Colonic mucosa (tissue), 4 donors: ENCODE measurements at regions not wholly inside any gene's neighbourhood (a gene's known extent, or its start where the extent isn't known, plus 50 kb on each side); places are given as distances from the start of the nearest gene placed in this dataset.

ENCODE experiments used
- DNase-seq: peaks from one replicate; pipeline ENCODE4 v3.0.0-alpha.2; 2020
- H3K27ac ChIP-seq: fragments of 200-600 bp; one replicate; pipeline ENCODE4 v1.8.0; 2021
- H3K27me3 ChIP-seq: fragments of 200-600 bp; one replicate; pipeline ENCODE4 v1.8.0; 2021
- H3K36me3 ChIP-seq: fragments of 200-600 bp; one replicate; pipeline ENCODE4 v1.8.0; 2021
- H3K4me1 ChIP-seq: fragments of 200-600 bp; one replicate; pipeline ENCODE4 v1.8.0; 2021; ENCODE audit warnings: mild to moderate bottlenecking
- H3K4me3 ChIP-seq: fragments of 200-600 bp; one replicate; pipeline ENCODE4 v1.8.0; 2021
- H3K9ac ChIP-seq, 2 donors: one replicate each; pipeline ENCODE4 v1.7.0; 2013; ENCODE audit warnings: control low read depth in 2 of 2, low read depth in 2 of 2, low read length in 2 of 2
- H3K9me3 ChIP-seq: fragments of 200-600 bp; one replicate; pipeline ENCODE4 v1.8.0; 2021
- intact Hi-C: fragments of 100-400 bp; cut with DNase I; formaldehyde crosslinking; loops from one replicate; pipeline ENCODE4 v1.14.1; 2022
- TF ChIP-seq, protein P1 (sequence below): fragments of 200-600 bp; IDR thresholded peaks from one replicate; pipeline ENCODE4 v1.8.0; 2022; ENCODE audit warnings: antibody characterized with exemption, mild to moderate bottlenecking
- donor health status: healthy.
- donor health status: DM: no; HTN: no; CAD: no.
- donor health status: DM: no; HTN: no; CAD: no.

DNA sequence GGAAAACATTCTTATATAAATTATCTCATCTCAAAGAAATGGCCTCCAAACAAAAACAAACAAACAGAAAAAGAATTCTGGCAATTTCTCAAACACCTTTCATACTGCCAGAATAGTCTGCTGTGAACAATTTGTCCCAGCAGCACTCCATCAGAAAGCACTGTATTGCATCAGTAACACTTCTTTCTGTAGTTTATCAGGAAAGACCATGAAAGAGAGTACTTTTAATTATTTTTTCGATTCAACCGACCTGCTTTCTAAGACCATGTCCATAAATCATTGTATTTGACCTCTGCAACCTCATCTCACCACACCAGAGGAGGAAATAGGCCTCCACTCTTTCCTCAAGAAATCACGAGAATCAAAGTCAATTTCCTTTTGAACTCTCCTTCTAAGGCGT, 1579.9 kb downstream of the MRPL39 start:
- TF ChIP-seq, protein P1, sequence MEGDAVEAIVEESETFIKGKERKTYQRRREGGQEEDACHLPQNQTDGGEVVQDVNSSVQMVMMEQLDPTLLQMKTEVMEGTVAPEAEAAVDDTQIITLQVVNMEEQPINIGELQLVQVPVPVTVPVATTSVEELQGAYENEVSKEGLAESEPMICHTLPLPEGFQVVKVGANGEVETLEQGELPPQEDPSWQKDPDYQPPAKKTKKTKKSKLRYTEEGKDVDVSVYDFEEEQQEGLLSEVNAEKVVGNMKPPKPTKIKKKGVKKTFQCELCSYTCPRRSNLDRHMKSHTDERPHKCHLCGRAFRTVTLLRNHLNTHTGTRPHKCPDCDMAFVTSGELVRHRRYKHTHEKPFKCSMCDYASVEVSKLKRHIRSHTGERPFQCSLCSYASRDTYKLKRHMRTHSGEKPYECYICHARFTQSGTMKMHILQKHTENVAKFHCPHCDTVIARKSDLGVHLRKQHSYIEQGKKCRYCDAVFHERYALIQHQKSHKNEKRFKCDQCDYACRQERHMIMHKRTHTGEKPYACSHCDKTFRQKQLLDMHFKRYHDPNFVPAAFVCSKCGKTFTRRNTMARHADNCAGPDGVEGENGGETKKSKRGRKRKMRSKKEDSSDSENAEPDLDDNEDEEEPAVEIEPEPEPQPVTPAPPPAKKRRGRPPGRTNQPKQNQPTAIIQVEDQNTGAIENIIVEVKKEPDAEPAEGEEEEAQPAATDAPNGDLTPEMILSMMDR = no peak
- H3K36me3 ChIP-seq = no peaks in the 10 kb centered on the region
- H3K4me1 ChIP-seq = no peaks in the 10 kb centered on the region
- intact Hi-C loops = no loop called here
- H3K4me3 ChIP-seq = no peak overlapping the region
- H3K9me3 ChIP-seq = no peaks in the 10 kb centered on the region
- no peak overlapping the region for H3K9ac ChIP-seq
- no peaks in the 10 kb centered on the region for H3K27me3 ChIP-seq
- no peak overlapping the region for H3K27ac ChIP-seq
- DNase-seq = no peak

DNA sequence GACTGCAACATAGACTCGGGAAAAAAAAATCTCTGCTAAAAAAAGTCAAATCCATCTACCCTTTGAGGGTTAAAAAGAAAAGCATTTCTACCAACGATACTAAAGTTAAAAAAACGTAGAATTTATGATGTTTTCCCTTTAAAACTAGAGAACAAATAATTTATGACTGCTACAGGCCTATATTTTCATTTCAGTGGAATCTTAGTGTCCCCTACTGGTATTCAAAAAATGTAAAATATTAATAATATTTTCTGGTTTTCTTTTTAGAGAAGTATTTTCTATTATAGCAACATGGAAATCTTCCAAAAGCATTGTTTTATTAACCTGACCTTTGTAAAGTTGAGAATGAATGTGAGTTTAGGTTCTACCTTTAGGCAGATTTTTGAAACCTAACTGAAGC, 1582.2 kb downstream of the MRPL39 start:
- Histone ChIP-seq H3K9me3 (no peaks in the 10 kb centered on the region), H3K4me3 (no peak overlapping the region), H3K4me1 (no peaks in the 10 kb centered on the region), H3K9ac (no peak overlapping the region), H3K36me3 (no peaks in the 10 kb centered on the region), H3K27ac (no peak overlapping the region), H3K27me3 (no peaks in the 10 kb centered on the region)
- TF ChIP-seq, protein P1 = no peak
- intact Hi-C loops = no loop called here
- no peak for DNase-seq

DNA sequence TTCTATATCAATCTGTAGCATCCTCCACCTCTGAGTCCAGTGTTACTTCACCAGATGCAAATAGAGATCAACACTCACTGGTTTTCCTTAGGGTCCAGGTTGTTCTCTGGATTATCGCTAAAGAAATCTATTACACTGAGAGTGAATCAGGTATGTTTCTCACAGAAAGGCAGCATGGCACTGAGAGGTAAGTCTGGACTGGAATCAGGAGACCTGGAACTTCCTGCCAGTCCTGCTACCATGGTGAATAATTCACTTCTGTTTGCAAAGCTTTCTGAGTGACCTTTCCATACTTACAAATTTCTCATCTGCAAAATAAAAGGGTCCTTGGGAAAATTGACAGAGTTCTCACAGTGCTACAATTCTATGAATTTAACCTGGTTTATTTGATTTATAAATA, 1583.3 kb downstream of the MRPL39 start:
- H3K9me3 ChIP-seq = no peaks in the 10 kb centered on the region
- no peak overlapping the region for H3K9ac ChIP-seq
- TF ChIP-seq, protein P1 = no peak
- no peaks in the 10 kb centered on the region for H3K36me3 ChIP-seq
- H3K27me3 ChIP-seq = no peaks in the 10 kb centered on the region
- intact Hi-C loops = no loop called here
- no peak overlapping the region for H3K27ac ChIP-seq
- no peak for DNase-seq
- H3K4me1 ChIP-seq = no peaks in the 10 kb centered on the region
- no peak overlapping the region for H3K4me3 ChIP-seq

DNA sequence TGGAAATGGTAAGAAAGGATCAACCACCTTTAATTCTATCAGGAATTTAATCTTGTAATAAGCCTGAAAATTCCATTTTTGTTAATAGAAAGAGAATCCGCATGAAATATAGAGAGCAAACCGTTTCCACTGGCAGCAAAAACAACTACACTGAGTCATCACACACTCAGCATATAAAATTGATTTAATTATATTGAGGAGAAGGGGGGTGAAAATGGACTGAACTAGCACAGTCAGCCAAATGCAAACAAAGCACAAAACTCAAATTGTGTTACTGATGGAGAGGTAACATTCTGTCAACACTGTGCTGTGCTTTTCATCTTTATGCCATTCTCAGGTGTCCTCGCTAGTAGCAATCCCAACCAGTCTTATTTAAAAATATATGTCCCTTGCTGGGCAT, 1583.9 kb downstream of the MRPL39 start:
- Histone ChIP-seq H3K27ac (no peak overlapping the region), H3K9me3 (no peaks in the 10 kb centered on the region), H3K27me3 (no peaks in the 10 kb centered on the region), H3K36me3 (no peaks in the 10 kb centered on the region), H3K4me1 (no peaks in the 10 kb centered on the region), H3K4me3 (no peak overlapping the region), H3K9ac (no peak overlapping the region)
- no peak for DNase-seq
- intact Hi-C loops = no loop called here
- TF ChIP-seq, protein P1 = no peak

DNA sequence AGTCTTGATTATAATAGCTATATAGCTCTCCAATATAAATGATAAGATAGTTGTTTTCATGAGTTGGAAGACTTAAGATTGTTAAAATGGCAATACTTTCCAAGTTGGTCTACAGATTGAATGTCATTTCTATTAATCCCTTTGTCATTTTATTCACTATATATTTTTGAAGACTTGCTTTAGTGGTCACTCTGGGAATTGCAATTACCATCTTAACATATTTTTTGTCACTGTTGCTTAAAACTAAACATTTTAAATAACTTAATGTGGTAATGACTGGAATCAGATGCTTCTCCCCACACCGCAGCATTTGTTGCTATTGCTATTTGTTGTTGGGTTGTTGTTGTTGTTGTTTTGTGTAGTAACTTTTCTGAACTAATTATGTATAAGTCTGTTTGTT, 1592.9 kb downstream of the MRPL39 start:
- no peaks in the 10 kb centered on the region for H3K9me3 ChIP-seq
- no peak for DNase-seq
- no peak overlapping the region for H3K9ac ChIP-seq
- intact Hi-C loops = no loop called here
- no peaks in the 10 kb centered on the region for H3K36me3 ChIP-seq
- no peak overlapping the region for H3K27ac ChIP-seq
- no peak overlapping the region for H3K4me3 ChIP-seq
- TF ChIP-seq, protein P1 = no peak
- no peaks in the 10 kb centered on the region for H3K4me1 ChIP-seq
- no peaks in the 10 kb centered on the region for H3K27me3 ChIP-seq

DNA sequence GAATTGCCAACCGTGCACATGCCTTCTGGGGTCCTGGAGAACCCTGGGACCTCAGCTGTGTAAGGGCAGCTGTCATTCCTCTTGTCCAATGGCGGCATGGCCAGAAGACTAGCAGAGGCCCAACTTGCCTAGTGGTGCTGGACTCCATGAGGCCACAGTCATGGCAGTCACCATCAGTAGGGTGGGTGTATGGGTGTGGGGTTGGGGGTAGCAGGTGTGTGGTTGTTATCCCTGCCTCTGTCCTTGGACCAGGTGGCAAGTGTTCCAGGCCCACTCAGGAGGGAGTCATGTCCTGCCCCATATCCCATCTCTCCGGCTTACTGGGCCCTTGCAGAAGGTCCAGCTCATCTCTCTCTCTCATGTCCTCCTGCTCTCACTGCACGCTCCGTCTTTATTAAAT, 1596.2 kb downstream of the MRPL39 start:
- no peak overlapping the region for H3K9ac ChIP-seq
- intact Hi-C loops = no loop called here
- no peak for DNase-seq
- no peak overlapping the region for H3K4me3 ChIP-seq
- no peaks in the 10 kb centered on the region for H3K9me3 ChIP-seq
- TF ChIP-seq, protein P1 = no peak
- no peak overlapping the region for H3K27ac ChIP-seq
- no peaks in the 10 kb centered on the region for H3K36me3 ChIP-seq
- H3K4me1 ChIP-seq = no peaks in the 10 kb centered on the region
- H3K27me3 ChIP-seq = no peaks in the 10 kb centered on the region
